ENCODE measurements at regions not wholly inside any gene's neighbourhood (a gene's known extent, or its start where the extent isn't known, plus 50 kb on each side); places are given as distances from the start of the nearest gene placed in this dataset.

- Mint-ChIP-seq H3K27me3 (no peaks in the 10 kb centered on the region), H3K9me3 (no peaks in the 10 kb centered on the region), H3K27ac (no peak overlapping the region), H3K4me3 (no peak overlapping the region), H3K4me1 (no peaks in the 10 kb centered on the region), H3K36me3 (ENCODE audit: low read depth) (no peaks in the 10 kb centered on the region)
- ChIA-PET CTCF (no interaction called here), POLR2A (no interaction called here)
- no peak for TF ChIP-seq CTCF (IDR thresholded peaks at IDR 0.05)
- DNase-seq (no peak), ATAC-seq (ENCODE audit: low read depth) (no peak)
- intact Hi-C loops (cut with micrococcal nuclease): no loop called here
These were observed 660.0 kb upstream of the FZD8 start for GRCh38 chr10:36302086-36302485.

GRCh38 chr10:36301539-36301938, 659.4 kb upstream of the FZD8 start:
- Mint-ChIP-seq H3K27ac (no peak overlapping the region), H3K27me3 (no peaks in the 10 kb centered on the region), H3K36me3 (ENCODE audit: low read depth) (no peaks in the 10 kb centered on the region), H3K4me3 (no peak overlapping the region), H3K4me1 (no peaks in the 10 kb centered on the region), H3K9me3 (no peaks in the 10 kb centered on the region)
- ChIA-PET POLR2A (no interaction called here), CTCF (no interaction called here)
- ATAC-seq (ENCODE audit: low read depth) (no peak), DNase-seq (no peak)
- TF ChIP-seq CTCF (IDR thresholded peaks at IDR 0.05): no peak
- intact Hi-C loops (cut with micrococcal nuclease): no loop called here

DNA sequence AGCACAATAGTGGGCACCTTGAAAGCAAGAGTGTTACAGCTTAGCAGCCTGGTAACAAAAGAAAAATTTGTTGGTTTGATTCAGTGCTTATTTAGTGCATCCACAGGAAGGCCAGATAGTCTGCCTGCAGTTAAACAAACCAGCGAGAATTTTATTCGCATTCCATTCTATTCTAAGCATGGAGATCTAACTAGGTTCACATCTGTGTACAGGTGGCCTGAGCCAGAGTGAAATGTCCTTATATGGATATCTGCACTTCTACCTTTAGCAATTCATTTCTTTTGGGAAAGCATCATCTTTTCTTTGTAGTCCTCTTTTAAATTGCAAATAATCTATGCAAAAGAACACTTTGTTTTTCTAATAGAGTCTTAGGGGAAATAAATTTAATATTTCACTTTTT, 659.0 kb upstream of the FZD8 start:
- no peak for DNase-seq
- no peak overlapping the region for H3K4me3 Mint-ChIP-seq
- no peaks in the 10 kb centered on the region for H3K9me3 Mint-ChIP-seq
- intact Hi-C loops (cut with micrococcal nuclease): no loop called here
- CTCF ChIA-PET: no interaction called here
- no peaks in the 10 kb centered on the region for H3K4me1 Mint-ChIP-seq
- H3K27me3 Mint-ChIP-seq: no peaks in the 10 kb centered on the region
- ATAC-seq (ENCODE audit: low read depth): no peak
- H3K27ac Mint-ChIP-seq: no peak overlapping the region
- POLR2A ChIA-PET: no interaction called here
- no peaks in the 10 kb centered on the region for H3K36me3 Mint-ChIP-seq (ENCODE audit: low read depth)
- TF ChIP-seq CTCF (IDR thresholded peaks at IDR 0.05): no peak

DNA sequence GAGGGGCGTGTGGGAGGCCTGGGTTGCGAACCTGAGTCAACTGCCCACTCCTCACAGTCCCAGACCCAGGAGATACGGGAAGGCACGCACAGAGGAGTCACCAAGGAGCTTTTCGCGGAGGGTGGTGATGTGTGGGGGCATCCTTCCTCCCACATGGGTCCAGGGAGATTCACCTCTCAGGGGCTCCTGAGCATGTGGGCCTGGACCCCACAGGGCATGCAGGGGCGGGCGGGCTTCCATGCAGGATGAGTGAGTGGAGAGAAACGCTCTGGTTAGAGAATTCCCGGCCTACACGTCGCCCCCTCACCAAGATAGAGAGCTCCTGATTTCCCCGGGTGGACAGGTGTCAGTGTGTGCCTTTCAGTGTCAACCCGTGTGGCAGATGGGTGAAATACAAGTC, 641.7 kb upstream of the FZD8 start:
- ChIA-PET CTCF (no interaction called here), POLR2A (no interaction called here)
- Mint-ChIP-seq H3K27ac (no peak overlapping the region), H3K36me3 (ENCODE audit: low read depth) (no peaks in the 10 kb centered on the region), H3K4me3 (no peak overlapping the region), H3K4me1 (no peaks in the 10 kb centered on the region), H3K27me3 (no peaks in the 10 kb centered on the region), H3K9me3 (peaks cover 23% of the 10 kb centered on the region)
- DNase-seq (no peak), ATAC-seq (ENCODE audit: low read depth) (no peak)
- TF ChIP-seq CTCF (IDR thresholded peaks at IDR 0.05): no peak
- intact Hi-C loops (cut with micrococcal nuclease): no loop called here

GRCh38 chr10:36281831-36282331, 639.8 kb upstream of the FZD8 start:
- ChIA-PET CTCF (no interaction called here), POLR2A (no interaction called here)
- Mint-ChIP-seq H3K27me3 (no peaks in the 10 kb centered on the region), H3K4me3 (no peak overlapping the region), H3K4me1 (no peaks in the 10 kb centered on the region), H3K36me3 (ENCODE audit: low read depth) (no peaks in the 10 kb centered on the region), H3K27ac (no peak overlapping the region), H3K9me3 (peaks cover 12% of the 10 kb centered on the region)
- intact Hi-C loops (cut with micrococcal nuclease): no loop called here
- no peak for ATAC-seq (ENCODE audit: low read depth)
- no peak for TF ChIP-seq CTCF (IDR thresholded peaks at IDR 0.05)
- DNase-seq: no peak
